Aorta (tissue), 5 donors: ENCODE measurements at regions not wholly inside any gene's neighbourhood (a gene's known extent, or its start where the extent isn't known, plus 50 kb on each side); places are given as distances from the start of the nearest gene placed in this dataset.

ENCODE experiments used
- ATAC-seq: fragments of 200-7000 bp; cut with Tn5 transposase; one replicate; pipeline ENCODE4 v1.9.1; 2022; ENCODE audit warnings: moderate library complexity; ENCODE audit not compliant: low FRiP score
- DNase-seq, 2 donors: peaks; one replicate each; pipeline ENCODE4 v3.0.0-alpha.2; 2020
- H3K27ac ChIP-seq, 2 donors: one replicate each; pipeline ENCODE4 v1.5.1; 2013; ENCODE audit warnings: low read length in 2 of 2, mild to moderate bottlenecking in 2 of 2, moderate library complexity in 2 of 2, control low read depth in 1 of 2, inconsistent platforms in 1 of 2, low read depth in 1 of 2
- H3K27me3 ChIP-seq, 2 donors: one replicate each; pipeline ENCODE4 v1.6.1; 2013; ENCODE audit warnings: control low read depth in 1 of 2, low read length in 1 of 2, mild to moderate bottlenecking in 1 of 2, moderate library complexity in 1 of 2; ENCODE audit not compliant: insufficient read depth in 2 of 2, control insufficient read depth in 1 of 2
- H3K36me3 ChIP-seq, 2 donors: one replicate each; pipeline ENCODE4 v1.6.1; 2013; ENCODE audit warnings: control low read depth in 1 of 2, low read length in 1 of 2, mild to moderate bottlenecking in 1 of 2; ENCODE audit not compliant: insufficient read depth in 2 of 2, control insufficient read depth in 1 of 2
- H3K4me1 ChIP-seq, 2 donors: one replicate each; pipeline ENCODE4 v1.6.1; 2013; ENCODE audit warnings: low read length in 2 of 2, control low read depth in 1 of 2, mild to moderate bottlenecking in 1 of 2, moderate library complexity in 1 of 2; ENCODE audit not compliant: insufficient read depth in 2 of 2, control insufficient read depth in 1 of 2
- H3K4me3 ChIP-seq, 2 donors: one replicate each; pipeline ENCODE4 v1.5.1; 2013; ENCODE audit warnings: low read length in 2 of 2, control low read depth in 1 of 2, mild to moderate bottlenecking in 1 of 2
- H3K9me3 ChIP-seq: one replicate; pipeline ENCODE4 v1.6.1; 2013; ENCODE audit warnings: mild to moderate bottlenecking, low read length; ENCODE audit not compliant: control insufficient read depth
- WGBS, 2 donors: extraction: QIAGEN DNeasy Blood & Tissue Kit; methylation state at CpG; one replicate each; pipeline ENCODE4 v1.1.7; 2013; 5-methylcytosine and 5-hydroxymethylcytosine counted together
- intact Hi-C, 2 donors: fragments of 100-400 bp; cut with DNase I; formaldehyde crosslinking; loops; one replicate each; pipeline versions ENCODE4 v1.14.2 to v1.15.0; 2022
- donor health status: healthy with polysubstance abuse.
- donor health status: Bipolar disorder and iron deficiency.
- donor health status: DM: no; HTN: no; CAD: no.
- donor health status: DM: no; HTN: no; CAD: no.
- donor health status: DM: yes; HTN: yes; CAD: no.

GRCh38 chr16:7171151-7171550, 161.5 kb upstream of the RBFOX1 start:
- no peak overlapping the region for H3K4me3 ChIP-seq
- WGBS, 2 donors = 82 to 90% methylated on average over 3 of the region's 3 CpGs
- H3K36me3 ChIP-seq = no peaks in the 10 kb centered on the region
- intact Hi-C loops = no loop called here
- DNase-seq = no peak
- H3K27me3 ChIP-seq = no peaks in the 10 kb centered on the region
- no peaks in the 10 kb centered on the region for H3K4me1 ChIP-seq
- H3K9me3 ChIP-seq = peaks cover 1% of the 10 kb centered on the region
- H3K27ac ChIP-seq = no peak overlapping the region
- ATAC-seq = no peak

GRCh38 chr16:7167626-7168025, 165.0 kb upstream of the RBFOX1 start:
- WGBS, 2 donors = 57 to 64% methylated on average over 6 of the region's 6 CpGs
- no peak for ATAC-seq
- no peaks in the 10 kb centered on the region for H3K27me3 ChIP-seq
- DNase-seq = no peak
- H3K9me3 ChIP-seq = peaks cover 3% of the 10 kb centered on the region
- intact Hi-C loops = no loop called here
- H3K36me3 ChIP-seq = no peaks in the 10 kb centered on the region
- no peak overlapping the region for H3K27ac ChIP-seq
- no peaks in the 10 kb centered on the region for H3K4me1 ChIP-seq
- no peak overlapping the region for H3K4me3 ChIP-seq

- Histone ChIP-seq H3K9me3 (peaks cover 3% of the 10 kb centered on the region), H3K4me3 (no peak overlapping the region), H3K27me3 (no peaks in the 10 kb centered on the region), H3K36me3 (no peaks in the 10 kb centered on the region), H3K27ac (no peak overlapping the region), H3K4me1 (no peaks in the 10 kb centered on the region)
- DNase-seq (no peak), ATAC-seq (no peak)
- 5 to 6% methylated on average over 1 of the region's 1 CpG for WGBS, 2 donors
- intact Hi-C loops = no loop called here
Observed at GRCh38 chr16:7161891-7162290, 170.8 kb upstream of the RBFOX1 start.

- ATAC-seq = no peak
- 65 to 71% methylated on average over 3 of the region's 3 CpGs for WGBS, 2 donors
Observed at GRCh38 chr16:7160093-7160492, 172.6 kb upstream of the RBFOX1 start.

GRCh38 chr16:7158481-7158880, 174.2 kb upstream of the RBFOX1 start:
- Histone ChIP-seq H3K27me3 (no peaks in the 10 kb centered on the region), H3K36me3 (no peaks in the 10 kb centered on the region), H3K4me1 (no peaks in the 10 kb centered on the region), H3K9me3 (peaks cover 1% of the 10 kb centered on the region), H3K27ac (no peak overlapping the region), H3K4me3 (no peak overlapping the region)
- ATAC-seq (no peak), DNase-seq (no peak)
- 91 to 94% methylated on average over 4 of the region's 4 CpGs for WGBS, 2 donors
- intact Hi-C loops = no loop called here

More at GRCh38 chr16:7160093-7160492, 172.6 kb upstream of the RBFOX1 start:
- no peak for DNase-seq
- no peak overlapping the region for H3K27ac ChIP-seq
- intact Hi-C loops = no loop called here
- peaks cover 1% of the 10 kb centered on the region for H3K9me3 ChIP-seq
- H3K27me3 ChIP-seq = no peaks in the 10 kb centered on the region
- H3K4me1 ChIP-seq = no peaks in the 10 kb centered on the region
- H3K36me3 ChIP-seq = no peaks in the 10 kb centered on the region
- H3K4me3 ChIP-seq = no peak overlapping the region

GRCh38 chr16:7150230-7150629, 182.4 kb upstream of the RBFOX1 start:
- DNase-seq (no peak), ATAC-seq (no peak)
- Histone ChIP-seq H3K4me1 (no peaks in the 10 kb centered on the region), H3K36me3 (no peaks in the 10 kb centered on the region), H3K9me3 (no peaks in the 10 kb centered on the region), H3K27me3 (no peaks in the 10 kb centered on the region), H3K27ac (no peak overlapping the region), H3K4me3 (no peak overlapping the region)
- intact Hi-C loops = no loop called here
- WGBS, 2 donors = 71 to 72% methylated on average over 7 of the region's 7 CpGs

- ATAC-seq = no peak
- 60 to 61% methylated on average over 6 of the region's 6 CpGs for WGBS, 2 donors
- no peak overlapping the region for H3K4me3 ChIP-seq
- no peaks in the 10 kb centered on the region for H3K9me3 ChIP-seq
- no peak for DNase-seq
- intact Hi-C loops = no loop called here
- H3K27ac ChIP-seq = no peak overlapping the region
- no peaks in the 10 kb centered on the region for H3K36me3 ChIP-seq
- H3K27me3 ChIP-seq = no peaks in the 10 kb centered on the region
- no peaks in the 10 kb centered on the region for H3K4me1 ChIP-seq
Observed at GRCh38 chr16:7148606-7149005, 184.0 kb upstream of the RBFOX1 start.

- Histone ChIP-seq H3K27ac (no peak overlapping the region), H3K9me3 (no peaks in the 10 kb centered on the region), H3K4me1 (no peaks in the 10 kb centered on the region), H3K4me3 (no peak overlapping the region), H3K36me3 (no peaks in the 10 kb centered on the region), H3K27me3 (no peaks in the 10 kb centered on the region)
- ATAC-seq (no peak), DNase-seq (no peak)
- 63 to 80% methylated on average over 5 of the region's 5 CpGs for WGBS, 2 donors
- intact Hi-C loops = no loop called here
Observed at GRCh38 chr16:7140899-7141298, 191.7 kb upstream of the RBFOX1 start.

GRCh38 chr16:7137560-7138330, 194.9 kb upstream of the RBFOX1 start:
- H3K4me3 ChIP-seq = no peak overlapping the region
- WGBS, 2 donors = 58% methylated on average over 8 of the region's 8 CpGs
- no peaks in the 10 kb centered on the region for H3K27me3 ChIP-seq
- no peak for DNase-seq
- no peak overlapping the region for H3K27ac ChIP-seq
- no peaks in the 10 kb centered on the region for H3K36me3 ChIP-seq
- H3K9me3 ChIP-seq = no peaks in the 10 kb centered on the region
- ATAC-seq = no peak
- H3K4me1 ChIP-seq = no peaks in the 10 kb centered on the region
- intact Hi-C loops = no loop called here
